HG02884 (cell line): ENCODE measurements at regions not wholly inside any gene's neighbourhood (a gene's known extent, or its start where the extent isn't known, plus 50 kb on each side); places are given as distances from the start of the nearest gene placed in this dataset.

Experiments used
- ATAC-seq: cut with Tn5 transposase; IDR thresholded peaks from one replicate; pipeline ENCODE4 v1.9.1; 2021; ENCODE audit warnings: mild to moderate bottlenecking, moderate library complexity; ENCODE audit not compliant: unreplicated experiment

DNA sequence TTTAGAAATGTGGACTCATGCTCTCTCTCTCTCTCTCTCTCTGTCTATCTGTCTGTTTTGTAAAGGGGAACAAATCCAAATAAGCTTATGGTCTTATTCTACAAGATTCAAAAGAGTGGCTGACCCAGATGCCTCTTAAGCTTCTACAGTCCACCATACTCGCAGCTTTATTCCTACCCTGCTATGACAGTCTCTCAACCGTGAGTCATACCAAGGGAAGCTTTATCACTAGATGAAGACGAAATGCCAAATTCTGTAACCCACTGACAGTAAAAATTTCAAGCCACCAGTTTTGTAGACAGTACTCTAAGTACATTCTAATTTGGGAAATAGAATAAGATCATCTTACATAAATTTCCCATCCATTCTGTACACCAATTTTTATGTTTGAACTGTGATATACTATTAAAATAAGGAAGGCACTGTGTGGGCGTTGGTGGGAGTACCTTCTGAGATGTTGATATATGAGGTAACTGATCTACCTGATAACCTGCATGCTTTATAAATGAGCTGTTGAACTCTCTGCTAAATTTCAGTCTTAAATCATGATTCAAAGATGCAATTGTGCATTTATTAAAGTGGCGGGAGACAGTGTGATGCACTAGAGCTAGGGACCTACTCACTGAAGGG, 153.2 kb downstream of the KLF6 start:
- no peak for ATAC-seq

DNA sequence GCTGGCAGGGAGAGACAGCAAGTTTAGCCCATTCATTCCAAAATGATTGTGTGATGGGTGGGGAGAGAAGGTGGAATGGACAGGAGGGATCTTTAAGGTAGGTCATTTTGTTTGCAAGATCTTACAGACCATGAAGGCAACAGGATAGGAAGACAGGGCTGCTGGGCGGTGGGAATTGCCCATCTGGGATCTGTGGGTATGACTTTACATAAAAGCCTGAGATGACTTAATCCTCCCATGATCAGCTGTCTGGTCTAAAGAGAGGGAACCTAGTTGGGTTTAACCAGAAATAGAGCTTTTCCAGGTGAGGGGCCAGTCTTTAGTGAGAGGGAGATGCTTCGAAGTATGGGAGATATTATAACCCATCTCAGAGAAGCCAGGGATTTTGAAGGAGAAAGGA, 153.7 kb downstream of the KLF6 start:
- no peak for ATAC-seq

DNA sequence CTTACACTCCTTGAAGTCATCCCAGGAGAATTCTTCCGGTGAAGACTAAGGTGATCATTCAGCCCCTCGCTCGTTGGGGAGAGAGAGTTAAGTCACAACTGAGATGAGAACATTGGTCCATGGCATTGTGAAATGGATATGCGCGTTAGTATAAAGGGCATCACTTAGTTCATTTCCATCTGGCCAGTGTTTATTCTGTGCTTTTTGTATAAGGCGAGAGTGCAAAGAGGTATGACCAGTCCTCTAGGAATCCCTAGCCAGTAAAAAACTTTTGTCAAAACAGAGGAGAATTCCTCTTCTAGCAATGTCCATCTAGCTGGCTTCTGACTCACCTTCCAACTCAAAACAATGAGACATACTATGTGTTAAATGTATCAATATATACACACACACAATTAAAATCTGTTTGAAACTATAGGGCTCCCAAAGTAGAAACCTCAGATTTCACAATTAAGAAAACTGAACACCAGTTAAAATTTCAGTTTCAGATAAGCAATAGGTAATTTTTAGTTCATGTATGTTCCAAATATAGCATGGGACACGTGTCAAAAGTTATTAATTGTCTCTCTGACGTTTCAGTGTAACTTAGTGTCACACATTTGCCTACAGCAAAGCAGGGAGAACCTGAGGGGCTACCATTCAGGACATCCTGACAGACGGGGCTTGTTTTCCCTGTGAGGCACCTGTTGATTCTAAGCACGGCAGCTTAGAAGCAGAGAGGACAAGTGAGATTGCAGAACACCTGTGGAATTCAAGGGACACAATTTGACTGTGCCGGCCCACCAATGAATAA, 158.9 kb downstream of the KLF6 start:
- no peak for ATAC-seq

DNA sequence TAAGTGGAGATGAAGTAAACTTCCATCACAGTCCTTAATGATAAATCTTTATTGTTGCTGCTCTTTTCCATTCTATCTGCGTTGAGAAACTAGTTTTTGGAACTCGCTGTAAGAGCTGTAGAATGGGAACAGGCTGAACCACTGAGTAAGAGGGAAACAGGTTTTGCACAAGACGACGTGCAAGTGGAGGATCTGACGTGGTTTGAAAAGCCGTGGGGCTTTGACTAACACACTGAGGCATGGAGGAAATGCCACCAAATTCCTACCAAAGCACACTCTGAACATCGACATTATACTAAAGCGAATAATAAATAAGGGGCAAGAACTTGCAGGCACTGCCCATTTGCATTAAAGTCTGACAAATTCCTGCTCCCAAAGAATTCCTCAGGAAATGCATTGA, 160.6 kb downstream of the KLF6 start:
- no peak for ATAC-seq

DNA sequence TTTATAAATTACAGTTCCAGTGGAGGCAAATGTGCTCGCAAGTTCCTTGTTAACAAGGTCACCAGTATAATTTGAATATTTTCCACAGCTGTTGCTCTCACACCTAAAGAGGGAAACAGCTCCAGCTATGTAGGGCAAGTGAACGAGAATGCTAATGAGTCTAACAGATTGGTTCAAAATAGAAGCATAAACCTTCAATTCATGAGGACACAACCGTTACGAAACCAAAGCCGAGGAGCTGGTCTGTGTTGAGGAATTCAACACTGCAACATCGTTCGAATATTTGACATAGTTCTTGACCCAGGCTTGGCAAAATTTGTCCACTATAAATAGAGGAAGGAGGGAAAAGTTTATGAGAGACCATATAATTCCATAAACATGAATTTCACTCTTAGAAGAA, 161.3 kb downstream of the KLF6 start:
- ATAC-seq: peak; percentile 43

DNA sequence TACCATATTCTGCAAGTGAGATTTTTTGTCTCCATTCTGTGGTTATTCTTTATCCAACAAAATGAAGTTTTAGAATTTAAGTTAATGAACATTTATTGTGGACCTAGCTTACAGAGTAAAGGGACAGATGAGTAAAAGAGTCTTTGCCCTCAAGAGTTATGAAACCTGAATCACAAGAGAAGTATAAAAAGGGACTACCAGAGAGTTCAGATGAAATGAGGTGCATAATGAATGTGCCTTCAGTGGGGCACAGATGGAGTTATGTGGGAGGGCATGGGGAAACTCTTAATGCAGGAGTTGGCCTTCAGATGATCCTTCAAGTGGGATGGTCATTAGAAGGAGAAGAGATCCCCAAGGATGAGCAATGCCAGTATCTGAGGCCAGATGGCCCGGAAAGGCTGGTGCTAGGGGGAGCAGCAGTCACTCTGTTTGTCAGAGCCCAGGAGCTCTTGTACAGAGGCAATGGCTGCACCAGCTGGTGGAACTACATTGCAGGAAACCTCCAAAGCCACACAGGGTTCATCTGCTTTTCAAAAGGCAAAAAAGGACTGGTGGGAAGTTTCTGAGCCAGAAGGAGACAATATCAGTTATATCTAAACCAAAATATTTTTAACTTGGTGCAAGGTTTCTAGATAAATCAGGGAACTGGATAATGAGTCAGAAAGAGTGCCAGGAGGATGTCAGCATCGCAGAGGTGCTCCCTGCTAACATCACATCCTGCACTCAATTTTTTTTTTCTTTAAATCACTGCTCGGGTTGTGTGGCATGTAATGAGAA, 162.0 kb downstream of the KLF6 start:
- ATAC-seq: peak; percentile 58

DNA sequence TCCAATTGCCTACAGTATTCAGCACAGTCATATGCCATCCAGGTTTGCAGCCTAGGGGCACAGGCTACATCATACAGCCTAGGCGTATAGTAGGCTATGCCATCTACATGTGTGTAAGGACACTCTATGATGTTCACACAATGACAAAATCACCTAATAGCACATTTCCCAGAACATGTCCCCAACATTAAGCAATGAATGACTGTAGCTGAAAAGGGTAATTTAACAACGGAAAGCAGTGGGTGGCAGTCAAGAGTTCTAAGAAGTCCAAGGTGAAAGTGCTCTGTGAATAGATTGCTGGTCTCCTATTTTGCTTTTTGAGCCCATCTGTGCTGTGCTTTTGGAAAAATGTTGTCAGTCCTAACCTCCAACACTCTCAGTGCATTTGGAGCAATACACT, 162.6 kb downstream of the KLF6 start:
- ATAC-seq: no peak

DNA sequence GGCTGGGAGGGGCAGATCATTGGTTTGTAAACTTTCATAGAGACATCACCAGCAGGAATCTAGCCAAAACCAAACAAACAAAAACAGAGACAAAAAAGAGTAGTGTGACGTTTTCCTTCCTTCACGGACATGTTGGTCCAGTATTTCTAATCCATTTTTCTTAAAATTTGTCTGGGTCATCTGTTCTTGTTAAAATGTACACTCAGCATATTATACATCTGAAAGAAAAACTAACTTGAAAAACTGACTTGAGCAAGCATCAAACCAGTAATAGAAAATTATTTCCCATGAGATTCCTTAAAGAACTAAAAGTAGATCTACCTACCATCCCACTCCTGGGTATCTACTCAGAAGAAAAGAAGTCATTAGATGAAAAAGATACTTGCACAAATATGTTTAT, 164.2 kb downstream of the KLF6 start:
- no peak for ATAC-seq

DNA sequence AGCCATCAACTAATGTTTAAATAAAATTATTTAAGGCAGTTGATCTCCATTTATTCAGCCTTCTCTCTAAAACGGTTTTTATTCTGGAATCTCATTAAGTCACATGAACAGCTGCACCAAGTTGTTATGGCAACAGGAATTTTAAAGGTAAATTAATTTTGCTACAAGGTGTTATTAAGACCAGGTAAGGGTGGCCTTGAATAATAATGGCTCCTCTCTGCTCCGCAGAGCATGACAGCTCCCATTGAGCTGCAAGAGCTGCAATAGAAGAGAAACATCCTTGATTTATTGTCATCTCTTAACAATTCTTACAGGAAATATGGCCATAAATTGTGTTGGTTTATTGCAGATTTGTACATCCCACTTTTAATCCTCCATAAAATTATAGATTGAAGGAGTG, 165.8 kb downstream of the KLF6 start:
- no peak for ATAC-seq

DNA sequence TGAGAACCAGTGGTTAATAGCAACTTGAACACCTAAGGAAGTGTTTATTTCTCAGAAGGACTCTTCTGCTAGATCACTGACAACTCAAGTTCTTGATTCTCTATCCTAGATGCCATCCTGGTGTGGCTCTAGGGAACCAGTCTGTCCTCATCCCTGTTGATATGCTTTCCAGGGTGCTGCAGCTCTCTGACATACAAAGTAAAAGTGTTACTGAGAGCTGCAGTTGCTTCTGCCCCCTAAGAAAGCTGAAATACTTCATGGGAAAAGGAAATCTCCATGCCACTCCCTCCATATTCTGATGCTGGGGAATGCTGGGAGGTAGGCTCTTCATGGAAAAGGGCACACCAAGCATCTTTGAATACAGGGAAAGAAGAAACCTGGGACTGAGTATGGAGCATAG, 168.1 kb downstream of the KLF6 start:
- no peak for ATAC-seq

DNA sequence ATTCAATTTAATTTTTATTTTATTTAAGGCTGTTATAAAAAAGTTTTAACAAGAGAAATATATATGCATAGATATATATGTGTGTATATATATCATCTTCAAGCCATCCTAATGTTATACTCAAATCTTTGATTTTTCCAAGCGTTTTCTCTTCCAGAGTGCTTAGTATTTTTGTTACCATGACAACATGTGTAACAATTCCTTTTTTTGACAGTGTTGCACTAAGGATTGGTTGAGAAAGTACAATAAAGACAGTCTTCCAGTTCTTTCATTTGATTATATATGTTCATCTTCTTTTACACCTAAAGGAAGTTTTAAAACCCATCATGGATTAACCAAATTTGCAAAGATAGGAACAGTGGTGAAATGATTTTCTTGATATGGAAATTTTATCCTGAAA, 171.7 kb downstream of the KLF6 start:
- no peak for ATAC-seq

DNA sequence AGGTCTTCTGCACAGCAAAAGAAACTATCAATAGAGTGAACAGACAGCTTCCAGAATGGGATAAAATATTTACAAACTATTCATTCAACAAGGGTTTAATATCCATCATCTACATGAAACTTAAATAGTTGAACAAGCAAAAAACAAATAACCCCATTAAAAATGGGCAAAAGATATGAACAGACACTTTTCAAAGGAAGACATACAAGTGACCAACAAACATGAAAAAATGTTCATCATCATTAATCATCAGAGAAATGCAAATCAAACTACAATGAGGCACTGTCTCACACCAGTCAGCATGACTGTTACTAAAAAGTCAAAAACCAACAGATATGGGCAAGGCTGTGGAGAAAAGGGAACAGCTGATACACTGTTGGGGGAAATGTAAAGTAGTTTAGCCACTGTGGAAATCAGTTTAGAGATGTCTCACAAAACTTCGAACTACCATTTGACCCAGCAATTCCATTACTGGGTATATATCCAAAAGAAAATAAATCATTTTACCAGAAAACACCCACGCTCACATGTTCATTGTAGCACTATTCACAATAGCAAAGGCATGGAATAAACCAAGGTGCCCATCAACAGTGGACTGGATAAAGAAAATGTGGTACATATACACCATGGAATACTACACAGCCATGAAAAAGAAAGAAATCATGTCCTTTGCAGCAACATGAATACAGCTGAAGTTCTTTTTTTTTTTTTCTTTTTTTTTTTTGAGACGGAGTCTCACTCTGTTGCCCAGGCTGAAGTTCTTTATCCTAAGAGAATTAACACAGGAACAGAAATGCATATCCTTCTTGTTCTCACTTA, 172.6 kb downstream of the KLF6 start:
- no peak for ATAC-seq

DNA sequence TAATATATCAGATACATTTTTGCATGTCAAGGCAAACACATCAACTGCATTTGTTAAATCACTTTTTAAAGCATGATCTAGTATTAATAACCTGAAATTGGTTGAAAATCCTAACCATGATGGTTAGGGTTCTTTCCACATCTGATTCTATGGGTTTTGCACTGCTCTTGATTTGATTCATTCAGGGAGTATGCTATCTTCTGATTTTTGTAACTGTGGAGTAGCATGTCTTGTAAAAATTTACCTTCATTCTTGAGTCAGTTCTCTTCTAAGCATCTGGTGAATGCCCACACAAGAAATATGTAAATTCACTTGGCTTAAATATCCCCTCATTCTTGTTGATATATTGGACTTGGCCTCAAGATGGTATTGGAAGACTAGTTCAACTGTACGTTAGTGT, 178.7 kb downstream of the KLF6 start:
- ATAC-seq: no peak

DNA sequence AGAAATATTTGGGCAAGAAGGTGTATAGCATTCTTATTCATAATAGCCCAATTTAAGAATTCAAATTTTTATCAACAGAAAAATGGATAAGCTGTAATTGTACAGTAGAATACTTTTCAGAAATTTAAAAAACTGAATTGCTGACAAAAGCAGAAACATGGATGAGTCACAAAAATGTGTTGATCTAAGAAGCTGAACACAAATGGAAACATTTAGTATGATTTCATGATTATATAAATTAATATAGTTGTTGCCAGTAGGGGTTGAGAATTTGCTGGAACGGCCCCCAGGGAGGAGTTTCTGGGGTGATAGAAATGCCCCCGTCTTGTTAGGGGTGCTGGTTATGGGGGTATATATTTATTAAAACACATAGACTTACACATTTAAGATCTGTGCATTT, 179.1 kb downstream of the KLF6 start:
- ATAC-seq: no peak

DNA sequence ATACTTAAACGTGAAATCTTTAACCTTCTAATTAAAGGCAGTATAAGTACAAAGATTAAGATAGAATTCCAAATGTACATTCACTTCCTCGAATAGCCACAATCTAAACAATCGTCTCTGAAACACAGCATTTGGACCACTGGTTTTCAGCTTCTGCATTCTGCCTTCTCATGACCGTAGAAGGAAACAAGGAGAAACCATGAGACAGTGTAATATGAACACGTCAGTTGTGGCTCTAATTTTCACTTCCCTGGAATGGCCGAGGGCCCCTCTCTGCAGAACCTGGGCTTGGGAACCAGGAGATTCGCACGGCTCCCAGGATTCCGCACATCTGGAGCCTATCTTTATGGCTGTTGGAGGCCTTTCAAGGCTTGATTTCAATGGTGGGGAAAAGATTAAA, 189.3 kb downstream of the KLF6 start:
- ATAC-seq: no peak

DNA sequence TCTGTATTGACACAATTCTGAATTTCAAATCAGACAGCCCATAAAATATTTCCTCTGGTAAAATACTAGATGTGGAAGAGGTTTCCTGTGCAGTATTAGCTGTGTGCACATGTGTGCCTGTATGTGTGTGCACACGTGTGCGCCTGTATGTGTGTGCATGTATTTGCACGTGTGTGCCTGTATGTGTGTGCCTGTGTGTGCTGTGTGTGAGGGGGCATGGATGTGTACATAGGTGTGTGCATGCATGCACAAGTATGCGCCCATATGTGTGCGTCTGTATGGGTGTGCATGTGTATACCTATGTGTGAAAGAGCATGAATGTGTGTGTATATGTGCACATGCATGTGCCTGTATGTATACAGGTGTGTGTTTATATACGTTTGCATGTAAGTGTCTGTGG, 191.4 kb downstream of the KLF6 start:
- ATAC-seq: no peak

DNA sequence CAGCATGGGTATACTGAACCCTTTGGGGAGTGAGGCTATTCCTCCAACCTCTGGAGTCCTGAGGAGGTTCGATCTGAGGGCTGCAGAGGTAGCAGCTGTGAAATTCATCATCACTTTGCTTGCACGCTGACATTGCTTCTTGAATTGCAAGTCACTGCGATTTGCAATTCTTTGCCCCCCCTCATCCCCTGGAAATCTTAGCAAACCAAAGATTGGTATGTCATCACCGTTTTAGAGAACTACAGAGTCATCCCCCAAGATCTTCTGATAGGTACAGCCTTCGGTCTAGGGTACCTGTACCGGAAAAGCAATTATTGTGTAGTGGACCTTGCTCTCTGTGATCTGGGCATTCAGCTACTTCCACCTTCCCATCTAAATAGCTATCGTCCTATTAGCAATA, 192.6 kb downstream of the KLF6 start:
- no peak for ATAC-seq

DNA sequence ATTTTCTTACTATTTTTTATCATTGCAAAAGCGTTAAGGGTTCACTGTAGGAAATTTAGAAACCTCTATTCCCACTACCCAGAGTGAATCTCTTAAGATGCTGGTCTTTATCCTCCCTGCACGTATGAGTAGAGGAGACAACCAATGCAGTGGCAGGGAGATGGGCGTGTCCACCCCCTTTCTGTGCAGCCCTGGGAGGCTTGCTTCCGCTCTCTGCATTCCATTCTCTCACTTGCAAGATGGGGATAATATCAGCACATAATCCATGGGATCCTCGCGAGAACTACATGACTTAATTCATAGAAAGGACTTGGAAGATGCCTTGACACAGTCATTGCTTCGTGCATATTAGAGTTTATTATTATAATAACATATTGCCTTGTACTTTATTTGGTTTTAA, 196.2 kb downstream of the KLF6 start:
- no peak for ATAC-seq

DNA sequence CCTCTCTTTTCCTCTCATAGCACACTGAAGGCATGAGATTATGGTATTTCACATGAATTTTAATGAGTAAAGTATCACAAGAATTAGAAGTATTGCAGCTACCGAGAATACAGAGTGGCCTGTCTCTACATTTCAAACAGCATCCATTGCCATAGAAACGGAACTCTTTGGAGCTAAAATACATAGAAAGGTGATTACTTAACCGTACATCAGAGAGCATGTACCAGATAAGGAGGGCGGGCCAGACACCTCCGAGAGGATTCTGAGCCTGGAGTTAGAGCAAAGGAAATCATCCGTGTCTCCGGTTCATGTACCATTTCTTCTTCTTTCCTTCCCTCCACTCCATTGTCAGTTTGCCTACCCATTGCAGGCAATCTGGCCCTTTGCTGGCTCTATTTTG, 196.7 kb downstream of the KLF6 start:
- no peak for ATAC-seq

DNA sequence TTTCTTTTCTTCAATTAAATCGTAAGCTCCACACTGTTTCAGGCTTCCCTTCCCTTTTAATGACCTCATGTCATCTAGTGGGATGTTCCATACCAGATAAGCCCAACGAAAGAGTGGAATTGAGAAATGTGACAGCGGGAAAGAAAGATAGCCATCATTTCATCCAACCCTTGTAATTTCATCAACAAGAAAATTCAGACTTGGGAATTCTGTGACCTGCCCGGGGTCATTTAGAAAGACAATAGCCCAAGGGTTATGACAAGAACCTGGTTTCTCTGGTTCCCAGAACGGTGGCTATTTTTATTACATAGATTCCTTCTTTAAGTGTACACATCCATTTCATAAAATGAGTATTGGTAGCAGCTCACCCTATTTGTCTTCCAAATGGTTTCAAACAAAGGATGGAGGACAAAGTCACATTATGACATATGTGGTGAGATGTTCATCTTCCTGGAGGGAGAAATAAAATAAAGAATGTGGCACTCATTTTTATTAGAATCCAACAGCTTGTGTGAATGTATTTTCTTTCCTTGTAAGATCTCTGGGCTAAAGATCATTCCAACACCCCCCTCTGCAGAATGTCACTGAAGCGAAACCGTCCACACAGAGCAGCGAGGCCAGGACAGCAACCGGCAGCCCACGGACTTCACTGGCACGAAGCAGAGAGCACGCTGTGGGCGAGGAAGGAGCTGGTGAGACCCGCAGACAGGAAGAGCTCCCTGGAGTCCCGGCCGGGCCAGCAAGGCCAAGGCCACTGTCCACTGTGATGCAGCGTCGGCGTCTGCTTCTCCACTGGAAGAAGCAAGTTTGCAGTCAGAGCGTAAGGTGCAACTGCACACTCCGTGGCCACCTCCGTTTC, 199.9 kb downstream of the KLF6 start:
- no peak for ATAC-seq
